ENCODE measurements at regions not wholly inside any gene's neighbourhood (a gene's known extent, or its start where the extent isn't known, plus 50 kb on each side); places are given as distances from the start of the nearest gene placed in this dataset.
"Not testable (repeated sequence)": the region's sequence is repeated elsewhere in the genome, so short reads cannot be mapped to it uniquely, and the experiment has no call there.

DNA sequence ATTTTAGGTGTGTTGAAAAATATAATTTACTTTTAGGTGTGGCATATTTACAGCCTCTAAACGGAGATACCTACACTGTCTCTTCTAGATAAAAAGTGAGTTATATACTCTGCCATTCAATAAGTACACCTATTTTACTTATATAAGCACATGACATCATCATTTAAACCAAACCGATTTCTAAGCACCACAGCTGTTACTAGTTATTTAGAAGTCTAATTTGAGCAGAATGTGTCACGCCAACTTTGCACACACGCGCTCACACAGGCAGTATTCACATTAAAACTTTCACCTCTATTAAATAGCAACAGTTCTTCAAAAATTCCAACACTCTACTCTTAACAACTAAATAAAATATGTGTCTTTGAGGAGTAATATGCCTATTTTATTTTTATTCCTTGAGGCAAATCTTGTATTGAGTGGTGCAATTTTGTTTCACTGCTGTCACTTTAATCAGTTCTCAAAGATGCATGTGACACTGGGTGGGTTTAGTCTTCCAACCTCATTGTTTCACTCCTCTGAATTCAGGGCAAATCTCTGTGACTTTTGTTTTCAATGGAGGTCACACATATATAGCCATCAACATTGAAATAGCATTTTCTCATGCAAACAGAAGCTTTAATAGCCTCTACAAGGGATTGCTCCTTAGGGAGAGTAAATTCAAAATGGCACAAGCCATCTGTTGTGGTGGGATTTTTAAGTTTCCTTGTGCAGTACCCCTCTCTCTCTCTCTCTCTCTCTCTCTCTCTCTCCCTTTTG is 721.0 kb downstream of the PLCL1 start:
- intact Hi-C loops (cut with micrococcal nuclease): no loop called here

DNA sequence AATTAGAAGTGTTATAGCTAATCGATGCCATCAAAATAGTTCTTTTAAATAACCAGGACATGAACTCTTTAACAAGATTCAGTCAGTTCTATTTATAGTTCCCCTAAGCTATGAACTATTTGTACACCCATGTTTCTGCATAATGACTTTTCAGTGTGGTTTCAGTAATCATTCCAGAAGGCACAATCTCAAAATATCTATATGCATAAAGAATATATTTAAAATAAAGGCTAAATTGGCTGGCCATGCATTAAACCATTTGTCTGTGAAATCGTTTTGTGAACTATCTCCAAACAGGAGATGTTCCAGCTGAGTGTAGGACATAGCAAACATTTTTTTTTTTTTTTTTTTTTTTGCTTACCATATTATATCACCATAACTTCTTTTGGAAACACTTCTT is 719.3 kb downstream of the PLCL1 start:
- intact Hi-C loops (cut with micrococcal nuclease): no loop called here

DNA sequence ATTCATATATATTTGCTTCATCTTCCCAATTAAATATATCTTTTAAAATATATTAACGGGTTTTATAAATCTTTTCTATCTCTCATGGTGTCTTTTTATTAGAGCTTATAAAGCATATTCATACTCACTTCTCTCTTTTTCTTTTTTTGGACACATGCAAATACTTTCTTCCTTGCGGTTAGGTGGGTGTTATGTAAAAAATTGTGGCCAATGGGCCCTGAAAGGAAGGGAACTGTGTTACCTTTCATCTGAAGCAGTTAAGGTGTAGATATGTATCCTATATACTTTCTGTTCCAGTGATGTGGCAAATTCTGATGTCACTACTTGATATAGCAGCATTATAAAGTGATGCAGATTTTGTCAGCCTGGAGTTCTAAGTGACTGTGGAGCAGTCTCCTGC is 714.5 kb downstream of the PLCL1 start:
- intact Hi-C loops (cut with micrococcal nuclease): no loop called here

DNA sequence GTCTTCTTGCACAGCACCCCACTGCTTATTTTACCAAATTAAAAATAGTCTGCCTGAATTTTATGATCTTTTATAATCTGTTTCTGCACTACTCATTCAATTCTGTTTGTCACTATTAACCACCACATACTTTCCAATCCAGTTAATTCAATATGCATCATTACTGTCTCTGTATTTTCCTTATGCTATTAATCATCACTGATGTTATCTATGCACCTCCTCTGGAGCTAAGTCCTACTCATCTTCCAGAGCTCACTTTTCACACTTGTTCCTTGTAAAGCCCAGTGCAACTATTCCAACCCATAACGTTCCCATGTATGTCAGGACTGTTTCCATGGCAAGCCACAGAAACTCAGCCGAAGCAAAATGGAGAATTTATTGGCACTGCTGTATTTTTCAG is 713.6 kb downstream of the PLCL1 start:
- intact Hi-C loops (cut with micrococcal nuclease): no loop called here

DNA sequence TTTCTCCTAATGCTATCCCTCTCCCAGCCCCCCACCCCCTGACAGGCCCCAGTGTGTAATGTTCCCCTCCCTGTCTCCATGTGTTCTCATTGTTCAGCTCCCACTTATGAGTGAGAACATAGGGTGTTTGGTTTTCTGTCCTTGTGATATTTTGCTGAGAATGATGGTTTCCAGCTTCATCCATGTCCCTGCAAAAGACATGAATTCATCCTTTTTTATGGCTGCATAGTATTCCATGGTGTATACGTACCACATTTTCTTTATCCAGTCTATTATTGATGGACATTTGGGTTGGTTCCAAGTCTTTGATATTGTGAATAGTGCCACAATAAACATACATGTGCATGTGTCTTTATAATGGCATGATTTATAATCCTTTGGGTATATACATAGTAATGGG is 704.2 kb downstream of the PLCL1 start:
- intact Hi-C loops (cut with micrococcal nuclease): not testable (repeated sequence)

DNA sequence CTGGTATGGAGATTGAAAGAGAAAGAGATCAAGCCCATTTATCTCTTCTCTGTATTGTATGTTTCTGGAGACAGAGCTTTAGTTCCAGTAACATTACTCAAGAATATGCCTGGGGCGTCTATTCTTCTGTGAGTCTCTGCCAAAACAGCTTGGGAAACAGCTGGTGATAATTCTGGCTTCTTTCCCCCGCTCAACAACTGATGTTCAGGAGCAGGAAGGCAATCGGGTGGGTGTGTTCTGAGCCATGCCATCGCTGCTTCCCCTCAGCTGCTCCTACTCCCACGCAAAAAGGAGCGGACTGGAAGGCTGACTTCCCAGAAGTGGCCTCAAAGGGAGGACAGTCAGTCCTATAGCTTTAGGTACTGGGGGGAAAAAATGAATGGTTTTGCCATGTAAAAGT is 695.1 kb downstream of the PLCL1 start:
- intact Hi-C loops (cut with micrococcal nuclease): no loop called here

DNA sequence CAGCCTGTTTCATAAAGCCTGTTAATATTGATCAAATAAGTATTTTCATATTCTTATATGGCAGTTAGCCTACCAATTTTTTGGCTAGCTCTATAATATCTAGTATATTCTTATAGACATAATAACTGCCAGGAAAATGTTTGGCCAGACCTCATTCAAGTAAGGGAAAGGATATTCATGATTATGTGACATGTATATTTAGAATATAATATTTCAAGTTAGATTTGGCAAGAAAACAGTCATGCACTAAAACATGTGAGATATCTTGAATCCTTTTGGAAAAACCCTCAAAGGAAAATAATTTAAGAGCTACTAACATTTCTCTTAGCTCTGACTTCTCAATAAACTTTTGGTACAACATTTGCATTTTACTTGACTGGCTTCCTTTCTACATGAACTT is 694.1 kb downstream of the PLCL1 start:
- intact Hi-C loops (cut with micrococcal nuclease): no loop called here

DNA sequence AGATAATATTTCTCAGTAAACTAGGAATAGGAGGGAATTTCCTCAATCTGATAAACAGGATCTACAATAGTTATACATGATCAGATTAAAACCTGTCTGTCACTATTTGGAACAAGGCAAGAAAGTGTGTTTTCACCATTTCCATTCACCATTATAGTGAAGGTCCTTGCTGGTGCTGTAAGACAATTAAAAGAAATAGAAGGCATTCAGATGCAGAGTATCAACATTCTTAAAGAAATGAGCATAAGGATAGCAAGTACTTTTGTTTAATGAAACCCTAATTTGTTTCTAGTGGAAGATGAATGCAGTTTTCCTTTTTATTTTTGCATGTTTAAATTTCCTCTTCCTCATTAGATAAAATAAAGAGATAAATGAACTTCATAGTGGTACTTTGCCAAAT is 693.7 kb downstream of the PLCL1 start:
- intact Hi-C loops (cut with micrococcal nuclease): no loop called here

DNA sequence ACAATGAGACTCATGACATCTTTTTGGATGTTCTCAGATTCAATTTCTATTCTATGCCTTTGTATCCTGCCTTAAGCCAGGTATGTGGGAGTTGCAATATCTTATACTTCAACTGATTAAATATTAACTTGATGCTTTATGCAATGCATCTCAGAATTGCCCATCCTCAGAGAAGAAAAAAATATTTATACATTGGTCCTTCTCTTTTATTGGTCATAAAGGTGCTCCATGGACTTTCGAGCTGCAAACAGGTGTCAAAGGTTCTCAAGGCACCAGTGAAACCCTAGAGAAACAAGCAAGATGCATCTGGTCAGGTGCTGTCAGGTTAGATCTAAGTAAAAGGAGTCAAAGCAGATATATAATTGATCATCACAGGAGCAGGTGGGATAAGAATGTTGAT is 690.5 kb downstream of the PLCL1 start:
- intact Hi-C loops (cut with micrococcal nuclease): no loop called here

DNA sequence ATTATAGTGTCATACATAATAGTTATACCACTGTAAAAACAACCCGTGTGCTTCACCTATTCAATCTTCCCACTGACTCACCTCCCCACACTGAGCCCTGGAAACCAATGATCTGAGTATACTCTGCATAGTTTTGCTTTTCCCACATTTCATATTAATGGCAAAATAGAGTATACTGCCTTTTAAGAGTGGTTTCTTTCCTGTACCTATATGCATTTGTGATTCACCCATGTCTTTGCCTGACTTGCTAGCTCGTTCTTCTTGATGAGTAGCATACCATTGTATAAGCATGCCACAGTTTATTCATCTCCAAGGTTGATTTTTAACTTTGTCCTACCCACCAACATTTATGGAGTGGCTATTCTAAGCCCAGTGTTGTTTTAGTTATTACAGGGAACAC is 686.4 kb downstream of the PLCL1 start:
- intact Hi-C loops (cut with micrococcal nuclease): no loop called here

DNA sequence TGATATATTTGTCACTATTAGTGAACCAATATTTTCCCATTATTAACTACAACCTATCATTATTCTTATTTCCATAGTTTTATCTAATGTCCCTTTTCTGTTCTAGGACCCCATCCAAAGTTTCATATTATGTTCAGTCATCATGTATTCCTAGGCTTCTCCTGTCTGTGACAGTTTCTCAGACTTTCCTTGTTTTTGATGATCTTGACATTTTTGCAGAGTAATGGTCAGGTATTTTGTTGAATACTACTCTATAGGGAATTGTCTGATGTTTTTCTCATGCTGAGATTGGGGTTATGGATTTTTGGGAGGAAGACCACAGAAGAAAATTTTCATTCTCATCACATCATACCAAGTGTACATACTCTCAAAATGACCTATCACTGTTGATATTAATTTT is 684.6 kb downstream of the PLCL1 start:
- intact Hi-C loops (cut with micrococcal nuclease): no loop called here

DNA sequence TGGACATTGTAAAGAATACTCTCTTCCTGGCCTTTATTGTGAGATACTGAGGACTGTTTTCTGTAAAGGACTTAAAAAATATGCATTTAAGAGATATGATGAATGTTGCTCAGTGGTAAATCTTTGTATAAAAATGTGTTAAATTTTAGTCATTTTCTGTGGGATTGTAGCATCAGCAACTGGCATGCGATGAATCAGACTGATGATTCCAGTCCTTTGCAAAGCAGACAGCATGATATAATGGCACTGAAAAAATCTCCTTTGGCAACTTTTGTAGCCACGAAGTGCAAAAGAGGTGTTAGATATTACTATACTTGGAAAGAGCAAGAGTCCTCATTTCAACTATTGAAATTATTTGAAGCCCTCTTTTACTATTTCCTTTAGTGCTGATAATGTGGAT is 678.7 kb downstream of the PLCL1 start:
- intact Hi-C loops (cut with micrococcal nuclease): no loop called here

DNA sequence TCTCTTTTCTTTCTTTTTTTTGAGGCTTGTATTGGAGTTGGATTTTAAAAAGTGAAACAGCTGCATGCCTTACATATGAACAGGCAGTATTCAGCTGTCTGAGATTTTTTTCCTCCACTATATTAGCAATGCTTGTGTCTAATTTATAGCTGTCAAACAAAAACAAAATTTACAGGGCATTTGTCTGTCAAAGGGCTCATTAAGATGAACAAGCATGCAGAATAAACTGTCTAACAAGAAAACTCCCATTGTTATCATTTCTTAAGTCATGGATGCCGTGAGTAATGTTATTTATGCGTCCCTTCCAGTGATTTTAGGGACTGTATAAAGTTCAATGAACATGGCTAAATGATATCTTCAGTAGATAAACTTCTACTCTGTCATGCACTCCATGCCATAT is 674.7 kb downstream of the PLCL1 start:
- intact Hi-C loops (cut with micrococcal nuclease): no loop called here

DNA sequence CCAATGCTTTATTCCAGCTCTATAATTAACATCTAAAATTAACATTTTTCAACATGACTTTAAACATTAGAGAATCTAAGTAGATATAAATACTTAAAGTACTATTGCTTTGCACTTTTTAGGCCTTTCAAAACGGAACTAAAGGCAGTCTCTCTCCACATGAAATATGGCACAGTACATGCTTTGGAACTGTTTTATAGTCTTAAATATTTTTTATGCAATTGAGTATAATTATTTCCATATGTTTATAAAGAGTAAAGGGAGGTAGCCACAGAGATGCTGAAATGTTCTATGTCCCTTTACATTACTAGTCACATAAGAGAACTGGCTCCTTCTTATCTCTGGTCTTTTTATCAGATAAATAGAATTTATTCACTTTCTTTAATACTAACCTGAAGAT is 674.0 kb downstream of the PLCL1 start:
- intact Hi-C loops (cut with micrococcal nuclease): no loop called here

DNA sequence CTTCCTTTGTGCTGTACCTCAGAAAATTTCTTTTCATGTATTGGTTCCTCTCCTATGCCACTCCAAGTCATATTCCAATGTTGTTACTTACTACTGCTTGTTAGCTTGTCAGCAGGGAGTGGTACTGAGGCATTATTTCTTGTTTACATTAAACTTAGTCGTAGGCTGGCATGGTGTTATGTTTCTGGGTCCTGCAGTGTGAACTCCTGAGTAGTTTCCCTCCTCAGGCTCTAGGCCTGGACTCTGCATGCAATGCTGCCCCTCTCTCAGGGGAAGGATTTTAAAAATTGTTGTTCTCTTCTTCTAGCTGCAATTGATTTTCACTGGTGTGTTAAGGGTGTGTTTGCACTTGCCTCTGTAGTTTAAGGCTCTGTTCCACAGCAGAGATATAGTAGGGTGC is 671.6 kb downstream of the PLCL1 start:
- intact Hi-C loops (cut with micrococcal nuclease): no loop called here

DNA sequence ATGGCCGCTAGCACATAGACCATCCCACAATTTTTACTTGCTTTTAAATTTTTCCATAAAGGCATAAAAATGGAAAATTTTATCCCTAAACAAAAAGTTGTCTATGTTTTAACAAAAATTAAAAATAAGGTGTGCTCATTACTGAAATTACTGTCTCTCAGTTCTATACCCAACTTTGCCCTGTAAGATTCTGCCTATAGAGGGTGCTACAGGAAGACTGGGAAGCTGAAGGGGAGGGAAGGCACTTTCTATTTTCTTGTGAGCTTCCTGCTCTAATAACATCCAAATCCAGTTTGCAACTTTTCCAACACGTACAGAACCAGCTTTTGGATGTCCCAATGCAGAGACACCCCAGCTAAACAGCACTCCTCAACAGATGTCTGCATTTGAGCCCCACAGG is 666.9 kb downstream of the PLCL1 start:
- intact Hi-C loops (cut with micrococcal nuclease): no loop called here

DNA sequence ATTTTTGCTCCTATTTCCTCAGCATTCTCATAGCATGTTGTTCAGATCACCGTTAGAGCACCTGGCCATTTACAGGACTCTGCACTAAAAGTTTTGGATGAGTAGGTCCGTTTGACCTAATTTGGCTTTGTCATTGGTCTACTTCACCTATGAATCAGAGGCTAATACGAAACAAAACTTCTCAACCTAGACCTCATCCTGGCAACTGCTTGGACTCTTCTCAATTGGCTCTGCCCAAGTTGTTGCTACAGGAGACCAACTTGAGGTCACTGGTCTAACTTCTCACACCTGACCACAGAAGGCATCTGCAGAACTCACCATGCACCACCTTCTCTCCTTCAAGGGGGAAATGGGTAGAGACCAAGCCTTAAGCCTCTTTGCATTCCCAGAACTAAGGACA is 663.7 kb downstream of the PLCL1 start:
- intact Hi-C loops (cut with micrococcal nuclease): loop anchor here (10.0 kb wide), 1 partner anchor 153 kb away; no protein-coding TSS in a partner anchor

DNA sequence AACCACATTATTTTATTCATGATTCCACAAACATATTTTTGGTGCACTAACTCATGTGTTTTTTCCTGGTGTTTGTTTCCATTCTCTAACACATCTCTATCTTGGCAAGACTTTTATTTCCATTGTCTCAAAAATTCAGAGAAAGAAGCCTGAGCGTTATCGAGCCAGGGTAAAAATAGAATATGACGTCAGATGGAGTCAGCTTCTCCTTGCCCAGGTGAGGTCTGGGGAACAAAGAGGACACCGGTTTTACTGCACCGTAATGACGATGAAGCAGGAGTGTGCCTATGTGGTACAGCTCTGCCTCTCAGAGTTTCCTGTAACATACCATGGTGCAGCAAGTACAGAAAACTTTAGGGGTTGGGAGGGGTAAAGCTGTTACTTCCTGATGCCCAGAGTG is 661.6 kb downstream of the PLCL1 start:
- intact Hi-C loops (cut with micrococcal nuclease): loop anchor here (10.0 kb wide), 1 partner anchor 151 kb away; no protein-coding TSS in a partner anchor

DNA sequence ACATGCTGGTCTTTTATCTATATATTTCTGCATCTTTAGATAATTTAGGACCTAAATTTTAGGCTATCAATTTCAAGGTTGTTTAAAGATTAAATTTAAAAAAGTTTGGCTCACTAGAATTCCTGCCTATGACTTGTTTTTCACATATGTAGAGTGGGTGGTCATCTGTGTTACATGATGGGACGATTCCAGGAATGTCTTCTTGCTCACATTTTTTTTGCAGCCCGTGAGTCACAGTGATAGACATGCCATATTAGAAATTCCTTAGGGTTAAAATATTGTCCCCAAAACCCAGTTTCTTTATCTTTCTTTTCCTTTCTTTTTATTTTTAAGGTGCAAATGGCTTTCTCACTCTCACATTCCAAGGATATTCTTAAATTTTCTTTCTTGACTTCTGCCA is 652.0 kb downstream of the PLCL1 start:
- intact Hi-C loops (cut with micrococcal nuclease): no loop called here

DNA sequence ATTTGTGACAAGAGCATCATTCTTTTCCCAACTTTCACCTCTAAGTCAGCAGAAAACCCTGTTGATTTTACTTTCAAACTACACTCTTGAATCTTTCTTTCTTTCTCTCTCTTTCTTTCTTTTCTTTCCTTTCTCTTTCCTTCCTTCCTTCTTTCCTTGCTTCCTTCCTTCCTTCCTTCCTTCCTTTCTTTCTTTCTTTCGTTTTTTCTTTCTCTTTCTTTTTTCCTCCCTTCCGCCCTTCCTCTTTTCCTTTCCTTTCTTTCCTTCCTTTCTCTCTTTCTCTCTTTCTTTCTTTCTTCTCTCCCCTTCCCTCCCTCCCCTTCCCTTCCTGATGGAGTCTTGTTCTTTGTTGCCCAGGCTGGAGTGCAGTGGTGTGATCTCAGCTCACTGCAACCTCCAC is 649.5 kb downstream of the PLCL1 start:
- intact Hi-C loops (cut with micrococcal nuclease): no loop called here

DNA sequence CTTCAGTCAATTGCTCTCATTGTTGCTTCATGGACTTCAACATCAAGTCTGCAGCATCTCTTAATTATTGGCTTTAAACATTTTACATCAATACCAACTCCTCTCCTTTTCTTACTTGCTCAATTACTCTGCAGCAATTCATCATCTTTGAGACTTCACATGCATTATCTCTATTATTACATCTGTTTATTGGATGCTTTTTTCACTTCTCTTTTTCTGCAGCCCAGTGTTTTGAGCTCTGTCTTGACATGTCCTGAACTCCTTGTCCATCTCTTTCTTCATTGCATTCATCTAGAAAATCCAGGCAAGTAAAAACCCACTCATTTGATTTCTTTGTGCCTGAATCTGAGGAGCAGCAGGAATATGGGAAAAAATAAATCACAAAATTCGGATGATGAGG is 647.9 kb downstream of the PLCL1 start:
- intact Hi-C loops (cut with micrococcal nuclease): no loop called here

DNA sequence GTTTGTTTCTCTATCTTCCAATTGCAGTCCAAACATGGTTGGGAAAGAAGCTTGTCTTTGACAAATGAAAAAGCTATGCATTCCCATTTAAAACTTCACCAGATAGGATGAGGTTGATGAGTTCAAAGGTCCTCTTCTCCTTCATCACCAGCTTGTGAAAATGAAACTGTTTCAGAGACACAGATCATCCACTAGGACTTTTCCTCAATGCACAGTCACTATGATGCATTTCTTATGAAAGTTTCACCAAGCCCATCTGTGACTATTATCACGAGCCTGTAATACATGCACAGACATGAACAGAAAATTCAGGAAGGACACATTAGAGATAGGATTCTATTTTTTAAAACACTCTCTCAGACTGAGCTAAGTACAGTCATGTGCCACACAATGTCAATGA is 644.4 kb downstream of the PLCL1 start:
- intact Hi-C loops (cut with micrococcal nuclease): no loop called here

DNA sequence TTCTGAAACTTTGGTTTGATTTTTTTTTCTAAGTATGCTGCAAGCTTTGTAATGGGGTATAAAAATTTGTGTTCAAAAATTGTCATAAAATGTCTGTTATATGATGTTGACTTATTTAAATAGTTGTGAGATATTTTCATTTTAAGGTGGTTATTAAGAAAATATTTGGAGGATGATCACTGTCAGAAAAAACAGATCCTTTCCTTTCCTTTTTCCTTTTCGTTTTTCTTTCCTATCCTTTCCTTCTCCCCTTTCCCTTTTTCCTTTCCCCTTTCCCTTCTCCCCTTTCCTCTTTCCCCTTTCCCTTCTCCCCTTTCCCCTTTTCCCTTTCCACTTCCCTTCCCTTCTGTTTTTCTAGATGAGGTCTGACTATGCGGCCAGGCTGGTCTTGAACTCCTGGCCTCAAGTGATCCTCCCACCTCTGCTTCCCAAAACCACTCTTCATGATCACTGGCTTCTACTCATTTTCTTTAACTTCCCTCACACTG is 640.5 kb downstream of the PLCL1 start:
- intact Hi-C loops (cut with micrococcal nuclease): no loop called here

DNA sequence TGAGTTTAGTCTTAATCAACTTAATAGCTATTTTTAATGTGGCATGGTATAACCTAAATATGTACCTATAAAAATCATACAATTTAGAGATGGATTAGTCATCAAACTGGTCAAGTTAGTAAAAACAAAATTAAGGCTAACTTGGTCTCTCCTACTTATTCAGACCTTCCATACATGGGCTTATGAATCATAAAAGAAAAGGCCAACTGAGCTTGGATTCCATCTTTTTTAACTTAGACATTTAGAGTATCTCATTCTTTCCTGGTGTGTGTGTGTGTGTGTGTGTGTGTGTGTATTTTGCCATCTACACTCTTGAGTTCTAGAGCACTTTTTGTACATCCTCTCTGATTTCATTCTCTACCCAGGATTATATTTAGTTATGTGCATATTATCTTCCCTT is 637.5 kb downstream of the PLCL1 start:
- intact Hi-C loops (cut with micrococcal nuclease): no loop called here

Measured in T-helper 2 cell treated with Interferon-gamma antibody and Interleukin-4, amounts not matched to agents 100 ng/mL and 5 ng/mL, for 36 hours (primary cell).